BLaER1 (cell line): ENCODE measurements at regions not wholly inside any gene's neighbourhood (a gene's known extent, or its start where the extent isn't known, plus 50 kb on each side); places are given as distances from the start of the nearest gene placed in this dataset.
"Not testable (repeated sequence)": the region's sequence is repeated elsewhere in the genome, so short reads cannot be mapped to it uniquely, and the experiment has no call there.

Experiments used
- H3K27ac ChIP-seq: shearing (Covaris generic); formaldehyde crosslinking; 2 replicates; pipeline ENCODE4 v1.8.1; 2022
- H3K27me3 ChIP-seq: shearing (Covaris generic); formaldehyde crosslinking; 2 replicates; pipeline ENCODE4 v1.8.1; 2022
- H3K36me3 ChIP-seq: shearing (Covaris generic); formaldehyde crosslinking; 2 replicates; pipeline ENCODE4 v1.8.1; 2022
- H3K4me1 ChIP-seq: shearing (Covaris generic); formaldehyde crosslinking; 2 replicates; pipeline ENCODE4 v1.8.1; 2022
- H3K4me2 ChIP-seq: shearing (Covaris generic); formaldehyde crosslinking; 2 replicates; pipeline ENCODE4 v1.8.1; 2022
- H3K4me3 ChIP-seq: shearing (Covaris generic); formaldehyde crosslinking; 2 replicates; pipeline ENCODE4 v1.8.1; 2022
- H3K9ac ChIP-seq: shearing (Covaris generic); formaldehyde crosslinking; 2 replicates; pipeline ENCODE4 v1.8.1; 2022
- H3K9me3 ChIP-seq: shearing (Covaris generic); formaldehyde crosslinking; 2 replicates; pipeline ENCODE4 v1.8.1; 2022
- H4K20me1 ChIP-seq: shearing (Covaris generic); formaldehyde crosslinking; 2 replicates; pipeline ENCODE4 v1.8.1; 2022
- Cebpa-rat ChIP-seq: shearing (Covaris generic); IDR thresholded peaks from 2 replicates; pipeline ENCODE4 v1.8.1; 2022

GRCh38 chr5:157952374-157952685 lies 93.4 kb upstream of the CLINT1 start:
- no peak for TF ChIP-seq Cebpa-rat
- H3K4me2 ChIP-seq: no peak overlapping the region
- no peaks in the 10 kb centered on the region for H3K9me3 ChIP-seq
- H3K27ac ChIP-seq: no peak overlapping the region
- no peak overlapping the region for H3K4me3 ChIP-seq
- H3K4me1 ChIP-seq: no peaks in the 10 kb centered on the region
- no peaks in the 10 kb centered on the region for H3K27me3 ChIP-seq
- no peak overlapping the region for H3K9ac ChIP-seq
- no peaks in the 10 kb centered on the region for H3K36me3 ChIP-seq
- no peaks in the 10 kb centered on the region for H4K20me1 ChIP-seq

GRCh38 chr5:157951673-157952373 lies 92.9 kb upstream of the CLINT1 start:
- H3K9ac ChIP-seq: no peak overlapping the region
- no peaks in the 10 kb centered on the region for H4K20me1 ChIP-seq

GRCh38 chr5:157949520-157949919 lies 90.6 kb upstream of the CLINT1 start:
- H3K9ac ChIP-seq: no peak overlapping the region
- H3K36me3 ChIP-seq: no peaks in the 10 kb centered on the region
- H4K20me1 ChIP-seq: no peaks in the 10 kb centered on the region
- no peaks in the 10 kb centered on the region for H3K9me3 ChIP-seq
- no peak overlapping the region for H3K4me2 ChIP-seq
- no peak for TF ChIP-seq Cebpa-rat
- no peak overlapping the region for H3K4me3 ChIP-seq
- no peaks in the 10 kb centered on the region for H3K27me3 ChIP-seq
- H3K27ac ChIP-seq: no peak overlapping the region
- no peaks in the 10 kb centered on the region for H3K4me1 ChIP-seq

More at GRCh38 chr5:157951673-157952373, 92.9 kb upstream of the CLINT1 start:
- no peak for TF ChIP-seq Cebpa-rat
- H3K4me1 ChIP-seq: no peaks in the 10 kb centered on the region
- H3K27ac ChIP-seq: no peak overlapping the region
- no peak overlapping the region for H3K4me3 ChIP-seq
- no peaks in the 10 kb centered on the region for H3K27me3 ChIP-seq
- no peak overlapping the region for H3K4me2 ChIP-seq
- no peaks in the 10 kb centered on the region for H3K36me3 ChIP-seq
- H3K9me3 ChIP-seq: no peaks in the 10 kb centered on the region

DNA sequence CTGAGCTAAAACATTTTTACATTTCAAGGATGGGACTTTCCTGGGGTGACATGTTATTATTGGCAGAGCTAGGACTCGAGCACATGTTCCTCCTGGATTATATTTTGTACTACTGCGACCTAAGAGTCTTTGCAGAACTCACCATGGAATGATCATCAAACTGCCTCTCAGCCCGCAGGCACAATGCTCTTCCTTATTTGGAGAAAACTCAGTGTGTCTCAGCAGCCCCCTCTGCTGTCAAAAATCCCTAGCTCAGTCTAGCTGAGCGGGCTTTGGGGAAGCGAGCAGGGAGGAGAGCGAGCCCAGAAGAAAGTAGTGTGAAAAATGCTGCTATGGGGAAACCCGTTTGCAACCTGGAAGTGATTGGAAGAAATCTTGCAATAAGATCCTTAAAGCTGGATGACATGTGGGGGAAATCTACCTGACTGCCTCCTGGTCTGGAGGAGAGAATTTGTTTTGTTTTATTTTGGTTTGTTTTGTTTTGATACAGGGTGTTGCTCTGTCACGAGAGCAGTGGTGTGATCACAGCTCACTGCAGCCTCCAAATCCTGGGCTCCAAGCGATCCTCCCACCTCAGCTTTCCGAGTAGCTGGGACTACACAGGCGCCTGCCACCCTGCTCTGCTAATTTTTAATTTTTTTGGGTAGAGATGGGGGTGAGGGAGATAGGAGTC lies 89.9 kb upstream of the CLINT1 start:
- Histone ChIP-seq H3K4me2 (peak overlapping the region; percentile 29; the same call in 1 of the 2 replicates), H3K27ac (no peak overlapping the region), H3K9ac (no peak overlapping the region)

DNA sequence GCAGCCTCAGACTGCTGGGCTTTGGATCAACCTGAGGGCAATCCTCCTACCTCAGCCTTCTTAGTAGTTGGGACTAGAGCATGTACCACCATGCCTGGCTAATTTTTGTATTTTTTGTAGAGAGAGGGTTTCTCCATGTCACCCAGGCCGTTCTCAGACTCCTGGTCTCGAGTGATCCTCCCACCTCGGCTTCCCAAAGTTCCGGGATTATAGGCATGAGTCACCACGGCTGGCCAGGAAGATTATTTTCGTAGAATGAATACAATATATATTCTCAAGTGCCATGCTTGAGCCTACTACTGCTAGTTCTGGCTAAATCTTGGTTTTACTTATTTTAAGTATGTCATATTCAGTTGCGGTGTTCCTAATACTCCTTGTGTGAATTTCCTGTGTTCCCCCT lies 88.2 kb upstream of the CLINT1 start:
- H3K27ac ChIP-seq: no peak overlapping the region
- H3K4me2 ChIP-seq: no peak overlapping the region
- H4K20me1 ChIP-seq: no peaks in the 10 kb centered on the region
- TF ChIP-seq Cebpa-rat: no peak
- H3K4me3 ChIP-seq: no peak overlapping the region
- H3K36me3 ChIP-seq: no peaks in the 10 kb centered on the region
- H3K9me3 ChIP-seq: no peaks in the 10 kb centered on the region
- no peaks in the 10 kb centered on the region for H3K27me3 ChIP-seq
- H3K9ac ChIP-seq: no peak overlapping the region
- no peaks in the 10 kb centered on the region for H3K4me1 ChIP-seq

More for the DNA sequence above, 89.9 kb upstream of the CLINT1 start:
- H3K36me3 ChIP-seq: no peaks in the 10 kb centered on the region
- H3K4me3 ChIP-seq: no peak overlapping the region
- H3K9me3 ChIP-seq: no peaks in the 10 kb centered on the region
- TF ChIP-seq Cebpa-rat: no peak
- H4K20me1 ChIP-seq: no peaks in the 10 kb centered on the region
- H3K4me1 ChIP-seq: no peaks in the 10 kb centered on the region
- no peaks in the 10 kb centered on the region for H3K27me3 ChIP-seq

DNA sequence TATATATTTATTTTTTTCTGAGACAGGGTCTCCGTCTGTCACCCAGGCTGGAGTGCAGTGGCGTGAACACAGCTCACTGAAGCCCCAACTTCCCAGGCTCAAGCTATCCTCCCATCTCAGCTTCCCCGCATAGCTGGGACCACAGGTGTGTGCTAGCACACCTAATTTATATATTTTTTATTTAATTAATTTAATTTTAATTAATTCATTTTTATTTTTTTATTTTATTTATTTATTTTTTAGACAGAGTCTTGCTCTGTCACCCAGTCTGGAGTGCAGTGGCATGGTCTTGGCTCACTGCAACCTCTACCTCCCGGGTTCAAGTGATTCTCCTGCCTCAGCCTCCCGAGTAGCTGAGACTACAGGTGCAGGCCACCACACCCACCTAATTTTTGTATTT lies 86.9 kb upstream of the CLINT1 start:
- H3K4me2 ChIP-seq, H3K9ac ChIP-seq, H3K4me1 ChIP-seq, H3K9me3 ChIP-seq, H3K4me3 ChIP-seq, H3K27me3 ChIP-seq, H3K27ac ChIP-seq, H3K36me3 ChIP-seq, H4K20me1 ChIP-seq: not testable (repeated sequence)

DNA sequence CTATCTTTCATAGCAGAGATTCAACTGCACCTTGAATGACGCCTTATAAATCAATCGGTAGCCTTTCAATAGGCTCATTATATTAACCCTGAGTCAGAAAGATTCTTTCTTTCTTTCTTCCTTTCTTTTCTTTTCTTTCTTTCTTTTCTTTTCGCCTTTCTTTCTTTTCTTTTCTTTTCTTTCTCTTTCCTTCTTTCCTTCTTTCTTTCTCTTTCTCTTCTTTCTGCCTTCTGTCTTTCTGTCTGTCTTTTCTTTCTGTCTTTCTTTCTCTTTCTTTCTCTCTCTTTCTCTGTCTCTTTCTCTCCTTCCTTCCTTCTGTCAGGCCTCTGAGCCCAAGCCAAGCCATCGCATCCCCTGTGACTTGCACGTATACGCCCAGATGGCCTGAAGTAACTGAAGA lies 86.0 kb upstream of the CLINT1 start:
- H3K27ac ChIP-seq: no peak overlapping the region
- no peak for TF ChIP-seq Cebpa-rat
- H3K27me3 ChIP-seq: no peaks in the 10 kb centered on the region

DNA sequence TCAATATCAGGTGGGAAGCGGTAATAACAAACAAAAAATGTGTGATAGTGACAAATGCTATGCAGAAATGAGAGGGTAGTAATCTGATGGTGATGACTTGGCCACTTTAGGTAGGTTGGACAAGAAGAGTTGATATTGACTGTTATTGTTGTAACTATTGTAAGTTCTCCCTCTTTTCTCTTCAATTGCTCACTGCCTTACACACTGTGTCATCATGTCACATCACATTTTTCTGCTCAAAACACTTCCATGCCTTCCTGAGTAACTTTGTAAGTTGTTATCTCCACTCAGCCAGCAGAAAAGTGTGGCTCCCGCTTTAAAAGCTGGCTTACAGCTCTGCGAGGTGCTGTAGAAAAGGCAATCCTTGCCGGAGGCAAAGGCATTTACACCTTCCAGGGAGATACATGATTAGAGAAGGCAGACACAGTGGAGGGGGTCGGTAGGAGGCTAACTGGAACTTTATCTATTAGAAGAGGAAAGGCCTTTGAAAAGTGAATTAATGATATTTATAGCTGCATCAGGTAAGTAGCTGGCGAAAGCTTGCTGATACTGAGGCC lies 85.2 kb upstream of the CLINT1 start:
- no peak for TF ChIP-seq Cebpa-rat
- Histone ChIP-seq H3K27me3 (no peaks in the 10 kb centered on the region), H3K4me3 (no peak overlapping the region), H3K9ac (no peak overlapping the region), H3K4me1 (no peaks in the 10 kb centered on the region), H3K36me3 (no peaks in the 10 kb centered on the region), H3K9me3 (no peaks in the 10 kb centered on the region), H3K27ac (no peak overlapping the region), H4K20me1 (no peaks in the 10 kb centered on the region), H3K4me2 (no peak overlapping the region)

More for the DNA sequence above, 86.0 kb upstream of the CLINT1 start:
- Histone ChIP-seq H3K4me1 (no peaks in the 10 kb centered on the region), H3K36me3 (no peaks in the 10 kb centered on the region), H4K20me1 (no peaks in the 10 kb centered on the region), H3K9me3 (no peaks in the 10 kb centered on the region), H3K9ac (no peak overlapping the region), H3K4me2 (no peak overlapping the region), H3K4me3 (no peak overlapping the region)

DNA sequence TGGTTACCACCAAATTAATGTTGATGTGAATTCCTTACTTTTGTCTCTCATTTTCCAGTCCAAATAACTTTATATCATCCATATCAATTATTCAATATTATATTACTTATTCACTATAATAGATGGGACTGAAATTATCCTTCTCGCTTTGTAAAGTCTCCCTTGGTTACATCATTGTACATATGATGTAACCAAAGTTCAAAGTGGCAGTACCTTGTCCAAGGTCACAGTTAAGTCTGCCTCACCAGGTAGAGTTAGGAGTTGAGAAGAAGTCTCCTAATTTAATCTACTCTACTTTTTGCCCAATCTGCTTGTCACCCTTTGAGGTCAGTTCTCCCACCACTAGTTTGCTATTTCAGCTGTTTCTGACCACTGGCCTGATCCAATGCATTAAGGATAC lies 83.7 kb upstream of the CLINT1 start:
- TF ChIP-seq Cebpa-rat: no peak
- Histone ChIP-seq H3K36me3 (no peaks in the 10 kb centered on the region), H3K9me3 (no peaks in the 10 kb centered on the region)

GRCh38 chr5:157941616-157942015 lies 82.7 kb upstream of the CLINT1 start:
- no peak for TF ChIP-seq Cebpa-rat

More for the DNA sequence above, 83.7 kb upstream of the CLINT1 start:
- H3K27me3 ChIP-seq: no peaks in the 10 kb centered on the region
- no peak overlapping the region for H3K9ac ChIP-seq
- H3K4me2 ChIP-seq: no peak overlapping the region
- H3K4me3 ChIP-seq: no peak overlapping the region
- H3K27ac ChIP-seq: no peak overlapping the region
- H3K4me1 ChIP-seq: no peaks in the 10 kb centered on the region
- no peaks in the 10 kb centered on the region for H4K20me1 ChIP-seq

DNA sequence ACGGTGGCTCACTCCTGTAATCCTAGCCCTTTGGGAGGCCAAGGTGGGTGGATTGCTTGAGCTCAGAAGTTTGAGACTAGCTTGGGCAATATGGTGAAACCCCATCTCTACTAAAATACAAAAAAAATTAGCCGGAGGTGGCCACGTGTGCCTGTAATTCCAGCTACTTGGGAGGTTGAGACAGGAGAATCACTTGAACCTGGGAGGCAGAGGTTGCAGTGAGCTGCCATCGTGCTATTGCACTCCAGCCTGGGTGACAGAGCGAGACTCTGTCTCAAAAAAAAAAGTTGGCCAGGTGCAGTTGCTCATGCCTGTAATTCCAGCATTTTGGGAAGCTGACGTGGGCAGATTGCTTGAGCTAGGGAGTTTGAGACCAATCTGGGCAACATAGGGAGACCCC lies 79.2 kb upstream of the CLINT1 start:
- not testable (repeated sequence) for H3K4me2 ChIP-seq, H3K9ac ChIP-seq, H3K27me3 ChIP-seq, H3K4me3 ChIP-seq, H3K27ac ChIP-seq, H4K20me1 ChIP-seq, H3K36me3 ChIP-seq, H3K4me1 ChIP-seq
- peaks cover 24% of the 10 kb centered on the region for H3K9me3 ChIP-seq

More at GRCh38 chr5:157941616-157942015, 82.7 kb upstream of the CLINT1 start:
- no peak overlapping the region for H3K4me2 ChIP-seq
- no peaks in the 10 kb centered on the region for H3K36me3 ChIP-seq
- no peaks in the 10 kb centered on the region for H4K20me1 ChIP-seq
- H3K4me1 ChIP-seq: no peaks in the 10 kb centered on the region
- H3K27me3 ChIP-seq: no peaks in the 10 kb centered on the region
- H3K27ac ChIP-seq: no peak overlapping the region
- H3K9me3 ChIP-seq: 0 out of 2 replicates have a peak, but pooled peaks cover 3% of the 10 kb centered on the region
- H3K4me3 ChIP-seq: no peak overlapping the region
- H3K9ac ChIP-seq: no peak overlapping the region

DNA sequence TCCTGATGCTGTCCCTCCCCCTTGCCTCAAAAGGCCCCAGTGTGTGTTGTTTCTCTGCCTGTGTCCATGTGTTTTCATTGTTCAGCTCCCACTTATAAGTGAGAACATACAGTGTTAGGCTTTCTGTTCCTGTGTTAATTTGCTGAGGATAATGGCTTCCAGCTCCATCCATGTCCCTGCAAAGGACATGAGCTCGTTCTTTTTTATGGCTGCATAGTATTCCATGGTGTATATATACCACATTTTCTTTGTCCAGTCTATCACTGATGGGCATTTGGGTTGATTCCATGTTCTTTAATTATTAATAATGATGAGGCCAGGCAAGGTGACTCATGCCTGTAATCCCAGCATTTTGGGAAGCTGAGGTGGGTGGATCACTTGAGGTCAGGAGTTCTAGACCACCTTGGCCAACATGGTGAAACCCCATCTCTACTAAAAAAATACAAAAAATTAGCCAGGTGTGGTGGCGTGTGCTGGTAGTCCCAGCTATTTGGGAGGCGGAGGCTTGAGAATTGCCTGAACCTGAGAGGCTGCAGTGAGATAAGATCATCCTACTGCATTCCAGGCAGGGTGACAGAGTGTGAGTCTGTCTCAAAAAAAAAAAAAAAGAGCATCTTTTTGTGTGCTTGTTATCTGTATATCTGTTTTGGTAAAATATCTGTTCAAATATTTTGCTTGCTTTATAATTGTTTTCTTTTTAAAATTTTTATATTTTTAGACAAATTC lies 78.0 kb upstream of the CLINT1 start:
- not testable (repeated sequence) for H3K4me2 ChIP-seq, H4K20me1 ChIP-seq, H3K27me3 ChIP-seq, H3K36me3 ChIP-seq, H3K27ac ChIP-seq, H3K4me3 ChIP-seq, H3K9ac ChIP-seq, H3K4me1 ChIP-seq
- H3K9me3 ChIP-seq: peaks cover 24% of the 10 kb centered on the region
